Type B pancreatic cell (in vitro differentiated cells): ENCODE measurements at regions not wholly inside any gene's neighbourhood (a gene's known extent, or its start where the extent isn't known, plus 50 kb on each side); places are given as distances from the start of the nearest gene placed in this dataset.

Source experiments
- DNase-seq: peaks from one replicate; pipeline ENCODE4 v3.0.0; 2021; ENCODE audit warnings: mixed read lengths; ENCODE audit not compliant: unreplicated experiment; ENCODE audit errors: extremely low spot score
- H3K27ac Mint-ChIP-seq: 2 replicates; pipeline ENCODE4 v1.8.0; 2021; ENCODE audit warnings: mild to moderate bottlenecking, mixed read lengths
- H3K27me3 Mint-ChIP-seq: 2 replicates; pipeline ENCODE4 v1.8.0; 2021; ENCODE audit warnings: mixed read lengths
- H3K36me3 Mint-ChIP-seq: 2 replicates; pipeline ENCODE4 v1.8.0; 2021; ENCODE audit warnings: mixed read lengths
- H3K4me1 Mint-ChIP-seq: one replicate; pipeline ENCODE4 v1.8.0; 2021; ENCODE audit warnings: mixed read lengths; ENCODE audit not compliant: unreplicated experiment
- H3K4me3 Mint-ChIP-seq: 2 replicates; pipeline ENCODE4 v1.8.0; 2021; ENCODE audit warnings: mild to moderate bottlenecking, mixed read lengths
- H3K9me3 Mint-ChIP-seq: 2 replicates; pipeline ENCODE4 v1.8.0; 2021; ENCODE audit warnings: mixed read lengths
- CTCF ChIP-seq: fragments of 200-600 bp; sonication (generic); conservative IDR thresholded peaks from 2 replicates; pipeline ENCODE4 v1.5.0; 2021; ENCODE audit warnings: antibody characterized with exemption, mild to moderate bottlenecking

- DNase-seq = no peak
- Mint-ChIP-seq H3K36me3 (peaks cover 7% of the 10 kb centered on the region), H3K27ac (no peak overlapping the region), H3K9me3 (peaks cover 4% of the 10 kb centered on the region), H3K27me3 (no peaks in the 10 kb centered on the region), H3K4me3 (no peak overlapping the region), H3K4me1 (peaks cover 45% of the 10 kb centered on the region)
- no peak for TF ChIP-seq CTCF
These were observed 2178.3 kb upstream of the PIK3C3 start for GRCh38 chr18:39776766-39777165.

- no peaks in the 10 kb centered on the region for H3K27me3 Mint-ChIP-seq
- no peak overlapping the region for H3K27ac Mint-ChIP-seq
- no peak for DNase-seq
- no peak for TF ChIP-seq CTCF
- peaks cover 4% of the 10 kb centered on the region for H3K9me3 Mint-ChIP-seq
- peaks cover 31% of the 10 kb centered on the region for H3K4me1 Mint-ChIP-seq
- peaks cover 7% of the 10 kb centered on the region for H3K36me3 Mint-ChIP-seq
- no peak overlapping the region for H3K4me3 Mint-ChIP-seq
These were observed 2180.0 kb upstream of the PIK3C3 start for GRCh38 chr18:39774957-39775598.

GRCh38 chr18:39773646-39774045, 2181.4 kb upstream of the PIK3C3 start:
- H3K36me3 Mint-ChIP-seq = peaks cover 7% of the 10 kb centered on the region
- peaks cover 22% of the 10 kb centered on the region for H3K4me1 Mint-ChIP-seq
- no peaks in the 10 kb centered on the region for H3K27me3 Mint-ChIP-seq
- peaks cover 4% of the 10 kb centered on the region for H3K9me3 Mint-ChIP-seq
- no peak for TF ChIP-seq CTCF
- H3K27ac Mint-ChIP-seq = no peak overlapping the region
- no peak overlapping the region for H3K4me3 Mint-ChIP-seq
- no peak for DNase-seq

- Mint-ChIP-seq H3K4me3 (no peak overlapping the region), H3K36me3 (peaks cover 7% of the 10 kb centered on the region), H3K9me3 (peaks cover 4% of the 10 kb centered on the region), H3K27me3 (no peaks in the 10 kb centered on the region), H3K4me1 (peaks cover 22% of the 10 kb centered on the region), H3K27ac (no peak overlapping the region)
- TF ChIP-seq CTCF = no peak
- no peak for DNase-seq
These were observed 2182.7 kb upstream of the PIK3C3 start for GRCh38 chr18:39772155-39772919.

- Mint-ChIP-seq H3K36me3 (peaks cover 3% of the 10 kb centered on the region), H3K4me1 (peaks cover 17% of the 10 kb centered on the region), H3K27ac (no peak overlapping the region), H3K9me3 (peaks cover 6% of the 10 kb centered on the region), H3K4me3 (no peak overlapping the region), H3K27me3 (no peaks in the 10 kb centered on the region)
- no peak for DNase-seq
- no peak for TF ChIP-seq CTCF
These were observed 2184.6 kb upstream of the PIK3C3 start for GRCh38 chr18:39770399-39770798.
